GM21786 (cell line): ENCODE measurements at regions not wholly inside any gene's neighbourhood (a gene's known extent, or its start where the extent isn't known, plus 50 kb on each side); places are given as distances from the start of the nearest gene placed in this dataset.

Source experiments
- ATAC-seq: cut with Tn5 transposase; IDR thresholded peaks from one replicate; pipeline ENCODE4 v1.9.1; 2021; ENCODE audit not compliant: unreplicated experiment

DNA sequence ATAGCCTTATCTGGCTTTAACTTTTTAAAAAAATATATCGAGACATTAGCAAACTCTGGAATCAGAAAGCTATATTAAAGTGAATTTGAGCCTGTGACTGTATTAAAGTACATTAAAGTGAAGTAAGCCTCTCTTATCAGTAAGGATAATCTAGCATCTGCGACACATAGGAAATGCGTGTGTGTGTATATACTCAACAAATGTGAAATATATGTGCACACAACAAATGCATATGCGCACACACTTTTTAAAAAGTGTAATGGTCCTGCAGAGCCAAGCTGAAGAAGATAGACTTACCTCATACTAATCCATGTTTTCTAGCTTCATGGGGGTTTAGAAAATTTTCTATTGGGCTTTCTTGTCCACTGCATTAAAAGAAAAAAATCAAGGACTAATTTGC, 437.1 kb downstream of the ZIC1 start:
- ATAC-seq = no peak

GRCh38 chr3:147846854-147847478, 437.8 kb downstream of the ZIC1 start:
- ATAC-seq = no peak

GRCh38 chr3:147851062-147851461, 441.9 kb downstream of the ZIC1 start:
- no peak for ATAC-seq

- no peak for ATAC-seq
Measured at GRCh38 chr3:147854542-147854941, 445.4 kb downstream of the ZIC1 start.

DNA sequence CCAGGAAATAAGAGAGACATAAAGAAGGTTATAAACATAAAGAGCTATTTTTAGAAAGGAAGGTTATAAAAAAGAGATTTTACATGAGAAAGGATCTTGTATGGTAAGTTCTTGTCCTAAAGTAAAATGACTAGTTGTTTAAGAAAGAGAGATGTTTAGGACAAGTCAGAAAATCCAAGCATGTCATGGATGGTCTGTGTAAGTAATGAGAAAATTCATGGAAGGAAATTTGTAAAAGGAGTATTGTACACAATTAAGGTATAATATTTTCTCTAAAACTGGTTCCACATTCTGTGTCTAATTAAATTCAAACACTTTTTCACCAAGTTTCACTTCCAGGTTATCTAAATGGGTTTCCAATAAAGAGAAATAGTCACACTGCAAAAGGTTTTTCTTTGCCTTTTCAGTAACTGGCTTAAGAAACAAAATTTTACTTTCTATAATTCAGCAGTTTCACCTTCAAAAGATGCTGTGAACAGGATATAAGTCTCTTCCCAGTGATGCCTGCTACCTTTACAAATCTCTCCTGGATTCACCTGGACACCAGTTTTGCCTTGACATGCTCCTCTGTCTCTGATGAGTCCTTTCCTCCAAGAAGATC, 455.7 kb downstream of the ZIC1 start:
- ATAC-seq = no peak

DNA sequence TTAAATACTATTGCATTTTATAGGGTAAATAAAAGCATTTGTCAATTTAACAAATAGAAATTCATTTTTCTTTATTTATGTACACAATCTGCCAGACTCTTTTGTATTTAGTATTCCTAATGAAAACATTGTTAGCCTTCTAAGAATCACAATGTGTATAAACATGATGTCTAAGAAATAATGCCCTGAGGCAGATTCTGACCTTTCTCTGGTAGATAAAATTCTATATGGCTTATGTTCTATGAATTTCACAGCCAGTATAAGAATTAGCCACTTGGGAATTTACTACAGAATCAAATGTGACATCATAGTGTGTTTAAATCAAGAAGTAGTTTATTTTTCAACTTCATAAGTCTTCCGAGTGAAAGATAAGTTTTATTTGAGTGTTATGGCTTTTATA, 457.4 kb downstream of the ZIC1 start:
- ATAC-seq = no peak

DNA sequence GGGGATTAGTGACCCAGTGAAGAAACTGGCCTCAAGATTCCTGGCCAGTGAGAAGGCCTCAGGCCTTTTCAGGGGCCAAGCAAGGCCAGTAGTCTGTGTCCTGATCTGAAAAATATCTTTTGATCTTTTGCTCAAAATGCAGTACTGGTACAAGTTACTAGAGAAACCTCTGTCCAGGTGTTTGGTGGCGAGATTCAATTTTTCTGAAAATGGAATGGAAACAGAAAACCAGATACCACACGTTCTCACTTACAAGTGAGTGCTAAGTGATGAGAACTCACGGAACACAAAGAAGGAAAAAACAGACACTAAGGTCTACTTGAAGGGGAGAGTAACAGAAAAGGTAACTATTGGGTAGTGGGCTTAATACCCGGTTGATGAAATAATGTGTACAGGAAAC, 463.4 kb downstream of the ZIC1 start:
- ATAC-seq = no peak

- no peak for ATAC-seq
Measured at GRCh38 chr3:147875498-147875897, 466.3 kb downstream of the ZIC1 start.

DNA sequence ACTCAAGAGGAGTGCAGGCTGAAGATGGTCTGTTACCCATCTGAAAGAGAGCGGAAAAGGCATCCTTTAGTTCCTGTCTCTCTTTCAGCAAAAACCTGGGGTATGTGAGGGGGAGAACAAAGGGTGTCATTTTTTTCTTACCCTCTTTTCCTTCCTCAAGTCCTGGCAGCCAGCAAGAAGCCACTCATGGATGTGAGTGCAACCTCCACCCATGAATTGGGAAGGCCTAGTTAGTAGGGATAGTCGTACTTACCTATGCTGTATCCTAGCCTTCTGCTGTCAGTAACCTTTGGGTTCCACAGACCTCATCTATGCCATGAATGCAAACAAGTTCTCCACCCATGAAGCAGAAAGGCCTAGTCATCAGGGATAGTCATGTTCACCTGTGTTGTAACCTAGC, 472.8 kb downstream of the ZIC1 start:
- no peak for ATAC-seq

GRCh38 chr3:147886879-147887278, 477.7 kb downstream of the ZIC1 start:
- ATAC-seq = no peak

- ATAC-seq = no peak
Measured at GRCh38 chr3:147887797-147888196, 478.6 kb downstream of the ZIC1 start.

- peak; percentile 94 for ATAC-seq
Measured at GRCh38 chr3:147890114-147890513, 480.9 kb downstream of the ZIC1 start.

DNA sequence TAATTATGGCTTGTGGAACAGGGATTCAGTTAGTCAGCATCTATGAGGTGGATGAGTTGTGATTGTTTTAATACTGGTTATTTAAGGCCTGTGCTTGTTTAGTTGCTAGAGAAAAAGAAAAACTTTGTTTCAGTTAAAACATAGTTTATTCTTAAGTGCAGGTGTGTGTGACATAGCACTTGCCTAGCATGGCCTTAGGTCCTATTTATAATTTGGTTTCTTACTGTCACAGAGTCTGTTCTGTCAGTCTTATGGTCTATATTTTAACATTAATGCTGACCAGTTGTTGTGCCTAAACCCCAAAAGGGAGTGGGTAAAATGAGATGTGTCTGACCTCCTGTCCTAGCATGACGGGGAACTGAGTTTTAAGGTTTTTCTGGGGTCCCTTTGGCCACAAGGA, 486.3 kb downstream of the ZIC1 start:
- no peak for ATAC-seq

GRCh38 chr3:147900851-147901250, 491.7 kb downstream of the ZIC1 start:
- ATAC-seq = no peak

GRCh38 chr3:147903026-147903425, 493.9 kb downstream of the ZIC1 start:
- no peak for ATAC-seq

DNA sequence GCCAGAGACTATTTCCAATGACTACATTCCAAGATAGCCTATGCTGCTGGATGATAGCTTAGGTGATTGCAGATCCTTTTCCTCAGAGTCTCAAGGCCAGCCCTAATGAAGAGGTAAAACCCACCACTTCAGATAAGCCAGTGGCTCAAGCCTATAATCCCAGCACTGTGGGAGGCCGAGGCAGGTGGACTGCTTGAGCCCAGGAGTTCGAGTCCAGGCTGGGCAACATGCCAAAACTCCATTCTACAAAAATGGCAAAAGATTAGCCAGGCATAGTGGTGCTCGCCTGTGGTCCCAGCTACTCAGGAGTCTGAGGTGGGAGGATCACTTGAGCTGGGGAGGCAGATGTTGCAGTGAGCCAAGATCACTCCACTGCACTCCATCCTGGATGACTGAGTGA, 495.3 kb downstream of the ZIC1 start:
- no peak for ATAC-seq

GRCh38 chr3:147906285-147906684, 497.1 kb downstream of the ZIC1 start:
- no peak for ATAC-seq

DNA sequence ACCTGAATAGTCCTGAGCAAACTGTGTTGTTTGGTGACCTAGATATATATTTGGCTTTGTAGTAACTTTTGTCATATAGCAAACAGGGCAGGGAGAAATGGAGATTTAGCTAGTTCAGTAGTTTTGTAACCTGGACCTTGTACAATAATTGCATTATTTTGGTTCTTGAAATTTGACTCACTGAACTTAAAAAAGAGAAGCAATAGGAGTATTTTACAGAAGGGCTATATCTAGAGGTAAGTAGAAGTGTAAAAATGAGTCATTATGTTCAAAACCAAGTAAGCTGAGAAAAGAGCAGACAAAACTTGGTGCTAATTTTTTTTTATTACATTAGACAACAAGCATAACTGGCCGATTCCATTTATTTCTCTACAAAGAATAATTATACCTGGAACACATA, 505.4 kb downstream of the ZIC1 start:
- ATAC-seq = peak; percentile 43

GRCh38 chr3:147915057-147915456, 505.9 kb downstream of the ZIC1 start:
- peak; percentile 44 for ATAC-seq

GRCh38 chr3:147919496-147919895, 510.3 kb downstream of the ZIC1 start:
- ATAC-seq = no peak

- ATAC-seq = no peak
Measured at GRCh38 chr3:147921051-147921450, 511.9 kb downstream of the ZIC1 start.

GRCh38 chr3:147924755-147925154, 515.6 kb downstream of the ZIC1 start:
- ATAC-seq = no peak

GRCh38 chr3:147925272-147925671, 516.1 kb downstream of the ZIC1 start:
- no peak for ATAC-seq
